Suprapubic skin (tissue), 3 donors: ENCODE measurements at regions not wholly inside any gene's neighbourhood (a gene's known extent, or its start where the extent isn't known, plus 50 kb on each side); places are given as distances from the start of the nearest gene placed in this dataset.
"Not testable (repeated sequence)": the region's sequence is repeated elsewhere in the genome, so short reads cannot be mapped to it uniquely, and the experiment has no call there.

Experiments
- CTCF ChIP-seq, 2 donors: fragments of 200-600 bp in 1 of 2; fragments of 450-650 bp in 1 of 2; sonication (generic) in 1 of 2; IDR thresholded peaks; one replicate each; pipeline ENCODE4 v1.5.1; 2016 to 2019; ENCODE audit warnings: antibody characterized with exemption in 2 of 2, mild to moderate bottlenecking in 1 of 2, moderate library complexity in 1 of 2
- POLR2A ChIP-seq, 2 donors: fragments of 450-650 bp; IDR thresholded peaks; one replicate each; pipeline ENCODE4 v1.6.1; 2017; ENCODE audit warnings: antibody characterized with exemption in 2 of 2, mild to moderate bottlenecking in 2 of 2, moderate library complexity in 2 of 2

GRCh38 chr1:121543988-121544387 is 359.2 kb downstream of the SRGAP2C start:
- not testable (repeated sequence) for TF ChIP-seq POLR2A, CTCF (IDR thresholded peaks at IDR 0.05)
